Fibroblast of upper back skin (primary cell): ENCODE measurements at regions not wholly inside any gene's neighbourhood (a gene's known extent, or its start where the extent isn't known, plus 50 kb on each side); places are given as distances from the start of the nearest gene placed in this dataset.
"Not testable (repeated sequence)": the region's sequence is repeated elsewhere in the genome, so short reads cannot be mapped to it uniquely, and the experiment has no call there.

Source experiments
- DNase-seq: peaks from one replicate; pipeline ENCODE4 v3.0.0-alpha.2; 2013

GRCh38 chr13:90648497-90648896, 699.0 kb upstream of the MIR17HG start:
- DNase-seq: no peak

- DNase-seq: no peak
Observed at GRCh38 chr13:90652036-90652435, 695.5 kb upstream of the MIR17HG start.

GRCh38 chr13:90654970-90655369, 692.5 kb upstream of the MIR17HG start:
- no peak for DNase-seq

- not testable (repeated sequence) for DNase-seq
Observed at GRCh38 chr13:90664200-90664599, 683.3 kb upstream of the MIR17HG start.

GRCh38 chr13:90673746-90674145, 673.7 kb upstream of the MIR17HG start:
- no peak for DNase-seq

- DNase-seq: no peak
Observed at GRCh38 chr13:90675129-90675528, 672.4 kb upstream of the MIR17HG start.

GRCh38 chr13:90680826-90681225, 666.7 kb upstream of the MIR17HG start:
- peak; percentile 4 for DNase-seq

- peak; percentile 57 for DNase-seq
Observed at GRCh38 chr13:90683711-90684131, 663.8 kb upstream of the MIR17HG start.

- peak; percentile 81 for DNase-seq
Observed at GRCh38 chr13:90686442-90686841, 661.0 kb upstream of the MIR17HG start.

GRCh38 chr13:90689111-90689510, 658.4 kb upstream of the MIR17HG start:
- DNase-seq: no peak

- DNase-seq: peak; percentile 33
Observed at GRCh38 chr13:90690458-90691080, 656.9 kb upstream of the MIR17HG start.

- peak; percentile 44 for DNase-seq
Observed at GRCh38 chr13:90696254-90696653, 651.2 kb upstream of the MIR17HG start.

- no peak for DNase-seq
Observed at GRCh38 chr13:90696656-90697055, 650.8 kb upstream of the MIR17HG start.

- no peak for DNase-seq
Observed at GRCh38 chr13:90700340-90700739, 647.1 kb upstream of the MIR17HG start.

GRCh38 chr13:90701264-90701663, 646.2 kb upstream of the MIR17HG start:
- DNase-seq: no peak

- DNase-seq: no peak
Observed at GRCh38 chr13:90702050-90702449, 645.4 kb upstream of the MIR17HG start.

- DNase-seq: no peak
Observed at GRCh38 chr13:90706631-90707030, 640.9 kb upstream of the MIR17HG start.

- no peak for DNase-seq
Observed at GRCh38 chr13:90708128-90708527, 639.4 kb upstream of the MIR17HG start.

GRCh38 chr13:90709319-90709718, 638.2 kb upstream of the MIR17HG start:
- no peak for DNase-seq

GRCh38 chr13:90710164-90710759, 637.2 kb upstream of the MIR17HG start:
- no peak for DNase-seq

GRCh38 chr13:90713441-90714133, 633.9 kb upstream of the MIR17HG start:
- DNase-seq: no peak

- DNase-seq: no peak
Observed at GRCh38 chr13:90715485-90715884, 632.0 kb upstream of the MIR17HG start.

GRCh38 chr13:90717451-90717936, 630.0 kb upstream of the MIR17HG start:
- DNase-seq: peak; percentile 76

- no peak for DNase-seq
Observed at GRCh38 chr13:90719461-90719860, 628.0 kb upstream of the MIR17HG start.
